ENCODE measurements at regions not wholly inside any gene's neighbourhood (a gene's known extent, or its start where the extent isn't known, plus 50 kb on each side); places are given as distances from the start of the nearest gene placed in this dataset.
A peak's percentile ranks its signal among the peaks of the same experiment; 100 is the strongest.
"Not testable (repeated sequence)": the region's sequence is repeated elsewhere in the genome, so short reads cannot be mapped to it uniquely, and the experiment has no call there.

DNA sequence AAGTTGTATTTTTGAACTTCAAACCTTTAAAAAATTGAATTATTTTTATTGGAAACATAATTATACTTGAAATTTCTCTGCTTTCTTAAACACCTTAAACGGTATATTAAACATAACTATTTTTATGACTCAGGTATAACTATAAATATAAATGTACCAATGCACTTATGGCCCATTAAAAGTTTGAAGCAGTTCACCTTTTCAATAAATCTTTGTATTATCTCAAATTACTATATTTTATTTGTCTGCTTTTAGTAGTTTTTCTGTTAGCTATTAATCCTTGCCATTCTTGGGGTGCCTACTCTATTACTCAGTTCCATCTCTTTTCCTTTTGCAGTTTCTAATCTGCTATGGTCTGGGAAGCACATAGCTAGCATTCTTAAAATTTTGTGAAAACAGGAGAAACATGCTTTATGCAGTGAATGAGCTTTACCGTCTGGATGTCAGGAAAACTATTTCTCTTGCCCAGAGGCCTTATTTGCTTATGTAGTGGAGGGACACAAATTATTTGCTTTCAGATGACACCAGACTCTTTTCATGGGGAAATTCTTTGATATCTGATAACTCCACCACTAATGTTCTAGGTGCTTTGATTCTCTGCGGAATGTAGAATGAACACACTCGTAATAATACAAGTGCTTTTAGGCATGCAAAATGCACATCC, 378.9 kb upstream of the CITED2 start:
- DNase-seq (ENCODE audit: low read depth): peak; percentile 47

DNA sequence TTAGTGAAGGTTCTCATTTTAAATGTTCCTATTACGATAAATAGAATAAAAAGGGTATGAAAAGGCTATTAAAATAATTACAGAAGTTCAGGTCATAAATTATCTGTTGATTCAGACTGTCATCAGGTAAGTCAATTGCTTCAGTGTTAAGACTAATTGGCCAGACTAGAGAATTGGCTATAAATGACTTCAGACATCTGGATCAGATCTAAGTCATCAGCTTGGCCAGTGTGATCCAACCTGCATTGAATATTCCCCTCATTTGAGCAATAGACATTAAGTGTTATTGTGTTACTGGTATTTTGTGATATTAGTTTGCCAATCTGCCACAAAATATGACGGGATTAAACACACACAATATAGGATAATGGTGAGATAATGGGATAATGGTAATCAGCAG, 377.6 kb upstream of the CITED2 start:
- DNase-seq (ENCODE audit: low read depth): no peak

DNA sequence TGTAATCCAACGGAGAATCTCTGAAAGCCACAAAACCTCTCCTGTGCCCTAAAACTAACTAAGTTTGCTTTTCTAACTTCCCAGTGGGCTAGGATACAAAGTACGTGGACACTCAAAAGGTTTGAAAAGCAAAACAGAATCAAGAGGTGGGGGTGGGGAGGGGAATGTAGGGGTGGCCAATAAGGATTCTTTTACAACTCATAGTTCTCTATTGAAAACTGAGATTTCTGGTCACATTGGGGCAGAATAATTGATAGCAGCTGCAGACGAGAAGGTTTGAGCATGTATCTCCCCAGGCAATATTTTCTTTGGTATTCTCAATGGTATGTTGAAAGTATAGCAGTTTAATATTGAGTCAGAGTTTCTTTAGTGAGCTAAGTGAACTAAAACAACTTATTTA, 376.7 kb upstream of the CITED2 start:
- no peak for DNase-seq (ENCODE audit: low read depth)

DNA sequence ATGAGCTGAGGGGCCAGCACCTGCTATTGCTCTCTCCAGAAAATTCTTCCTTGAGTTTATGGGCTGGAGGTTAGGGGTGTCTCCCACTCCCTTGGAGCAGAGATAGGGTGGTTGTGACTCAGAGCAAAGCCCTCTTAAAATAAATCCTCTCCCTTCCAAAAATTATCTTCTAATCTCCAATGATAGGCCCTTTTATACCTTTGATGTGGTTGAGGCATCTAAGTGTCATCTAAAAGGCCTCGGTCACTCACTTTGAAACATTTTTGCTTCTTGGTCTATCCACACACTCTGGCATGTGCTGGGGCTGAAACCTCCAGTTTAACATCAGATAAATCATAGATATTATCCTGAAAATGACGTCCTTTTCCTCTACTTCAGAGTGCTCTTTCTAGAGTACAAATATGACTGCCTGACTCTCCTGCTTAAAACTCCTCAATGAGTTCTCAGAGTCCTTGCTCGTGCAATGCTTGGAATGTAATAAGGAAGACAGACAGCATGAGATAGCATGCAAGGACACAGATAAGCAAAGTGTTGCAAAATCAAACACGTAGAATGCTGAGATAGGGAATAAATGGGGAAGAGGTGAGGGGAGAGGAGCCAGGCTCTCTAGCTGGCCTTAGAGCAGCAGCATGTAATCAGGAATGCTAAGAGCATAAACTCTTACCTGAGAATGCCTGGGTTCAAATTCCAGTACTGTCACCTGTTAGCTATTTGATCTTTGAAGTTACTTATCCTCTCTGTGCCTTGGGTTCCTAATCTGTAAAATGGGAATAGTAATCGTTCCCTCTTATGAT, 374.1 kb upstream of the CITED2 start:
- no peak for DNase-seq (ENCODE audit: low read depth)

DNA sequence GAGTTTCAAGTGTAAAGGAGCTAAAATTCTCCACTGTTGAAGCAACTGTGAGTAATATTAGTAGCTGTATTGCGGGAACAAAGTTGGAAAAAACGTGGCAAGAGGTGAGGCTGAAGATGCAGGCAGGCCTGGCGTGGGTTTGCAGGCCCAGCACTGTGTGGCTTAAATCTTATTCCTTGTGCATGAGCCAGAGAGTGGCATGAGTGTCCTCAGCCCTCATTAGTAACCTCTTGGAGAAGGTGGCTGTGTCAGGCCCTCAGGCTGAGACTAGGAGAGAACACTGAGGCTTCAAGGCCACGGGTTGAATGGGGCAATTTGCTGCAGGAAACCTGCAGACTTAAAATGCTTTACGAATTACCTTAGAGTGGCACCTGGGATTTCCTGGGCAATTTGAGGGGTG, 372.7 kb upstream of the CITED2 start:
- no peak for DNase-seq (ENCODE audit: low read depth)

DNA sequence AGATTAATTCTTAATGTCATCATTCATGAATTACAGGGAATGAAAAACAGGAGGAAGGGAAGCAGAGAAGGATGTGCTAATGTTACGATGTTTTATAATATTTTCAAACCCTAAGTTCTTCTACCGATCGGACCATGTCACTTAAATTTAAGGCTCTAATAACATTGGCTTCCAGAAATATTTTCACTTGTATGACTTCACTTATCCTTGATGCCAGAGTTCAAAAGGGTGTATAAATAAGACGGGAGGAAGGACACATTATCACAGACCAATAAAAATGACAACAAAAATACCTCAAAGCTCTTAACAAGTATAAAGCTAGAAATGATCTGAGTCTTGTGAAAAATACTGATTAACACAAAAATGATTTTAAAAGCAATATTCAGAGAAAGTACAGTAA, 370.4 kb upstream of the CITED2 start:
- DNase-seq (ENCODE audit: low read depth): no peak

DNA sequence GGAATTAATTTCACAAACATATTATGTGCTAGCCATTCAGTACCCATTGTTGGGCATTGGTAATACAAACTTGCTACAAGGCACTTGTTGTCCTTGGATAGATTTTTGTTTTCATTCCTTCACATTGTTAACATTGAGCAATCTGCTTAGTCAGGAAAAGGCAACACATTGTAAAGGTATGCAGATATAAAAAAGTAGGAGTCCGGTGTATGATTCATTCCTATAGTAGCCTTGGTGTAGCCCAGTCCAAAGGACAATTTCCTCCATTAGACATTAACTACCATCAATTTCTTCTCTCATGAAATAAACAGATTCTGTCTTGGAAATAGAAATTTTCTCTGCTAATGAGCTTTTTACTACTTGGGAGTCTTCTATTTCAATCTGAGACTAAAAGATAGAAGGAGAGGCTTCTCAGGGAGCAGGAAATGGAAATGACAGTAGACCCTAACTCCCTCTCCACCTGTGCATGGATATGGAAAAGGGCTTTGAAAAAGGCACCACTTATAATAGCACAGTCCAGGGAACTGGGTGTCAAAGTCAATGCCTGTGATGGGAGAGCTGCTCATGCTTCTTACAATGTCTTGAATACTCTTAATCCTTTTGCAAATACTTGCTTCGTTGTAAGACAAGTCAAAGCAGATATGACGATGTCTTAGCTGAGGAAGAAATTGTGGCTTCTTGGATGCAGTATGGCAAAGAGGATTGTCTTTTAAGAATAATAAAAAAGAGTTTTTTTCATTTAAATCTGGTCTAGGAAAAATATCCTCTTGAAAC, 369.4 kb upstream of the CITED2 start:
- no peak for DNase-seq (ENCODE audit: low read depth)

DNA sequence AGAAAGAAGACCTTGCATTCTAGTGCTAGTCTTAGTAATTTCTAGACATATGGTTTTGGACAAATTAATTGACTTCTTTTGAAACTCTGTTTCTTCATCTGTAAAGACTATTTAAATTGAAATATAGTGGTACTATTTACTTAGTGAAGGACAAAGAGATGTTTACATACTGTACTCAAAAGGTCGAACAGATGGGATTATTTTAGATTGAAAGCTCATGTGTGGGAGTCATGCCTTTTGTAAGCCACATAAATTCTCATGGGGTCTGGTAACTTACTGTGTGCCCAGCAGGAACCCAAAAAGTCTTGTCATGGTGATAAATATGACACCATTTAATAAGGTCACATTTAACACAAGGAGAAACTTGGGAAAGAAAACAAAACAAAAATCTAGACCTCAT, 368.2 kb upstream of the CITED2 start:
- DNase-seq (ENCODE audit: low read depth): no peak

DNA sequence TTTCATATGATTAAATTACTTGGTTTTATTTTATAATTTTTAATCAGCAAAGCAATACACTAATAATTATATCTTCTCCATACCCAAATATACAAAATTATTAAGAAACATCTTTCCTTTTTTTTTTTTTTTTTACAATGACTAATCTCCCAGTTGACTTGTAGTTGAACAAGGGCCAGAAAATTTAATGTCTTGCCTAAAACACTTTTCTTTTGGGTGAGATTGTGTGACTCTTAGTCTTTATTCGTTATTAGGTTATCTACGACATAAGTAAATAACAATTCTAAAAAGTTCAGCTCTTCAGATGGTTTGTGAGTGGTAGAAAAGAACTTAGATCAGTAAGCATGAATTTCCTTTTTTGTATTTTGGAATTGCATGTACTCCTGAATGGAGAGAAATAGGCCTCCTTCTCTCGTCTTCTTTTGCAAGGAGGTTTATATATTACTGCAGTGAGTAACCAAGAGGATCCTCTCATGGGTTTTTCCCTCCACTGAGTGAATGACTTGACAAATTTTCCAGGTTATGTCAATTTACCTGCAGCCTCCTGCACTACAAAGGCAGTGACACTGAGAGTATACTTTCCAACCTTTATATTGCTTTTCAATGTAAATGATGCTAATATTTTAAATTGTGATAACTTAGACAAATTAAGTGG, 364.5 kb upstream of the CITED2 start:
- DNase-seq (ENCODE audit: low read depth): no peak

DNA sequence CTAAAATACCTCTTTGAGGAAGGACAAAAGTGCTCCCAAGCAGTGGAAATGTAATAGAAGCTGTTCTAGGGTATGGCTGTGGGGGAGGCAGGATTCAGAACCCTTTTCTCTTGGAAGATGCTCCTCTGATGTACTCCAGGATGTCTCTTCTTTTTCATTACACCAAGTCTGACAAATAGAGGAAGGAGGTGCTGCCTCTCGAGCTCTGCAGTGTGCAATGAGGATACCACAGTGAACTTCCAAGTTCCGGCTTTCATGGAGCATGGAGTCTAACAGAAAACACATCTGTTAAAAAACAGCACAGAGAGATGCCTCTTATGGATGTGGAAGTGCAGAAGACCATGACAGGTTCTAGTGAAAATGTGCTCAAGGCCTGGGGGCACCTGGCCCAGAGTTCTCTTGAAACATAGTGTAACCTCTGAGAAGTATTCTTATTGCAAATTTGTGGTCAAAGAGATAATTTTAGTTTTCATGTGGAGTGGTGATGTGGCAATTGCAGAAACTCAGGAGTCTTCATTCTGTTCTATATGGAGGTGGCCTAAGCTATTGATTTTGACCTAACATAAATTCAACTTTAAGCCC, 362.0 kb upstream of the CITED2 start:
- no peak for DNase-seq (ENCODE audit: low read depth)

DNA sequence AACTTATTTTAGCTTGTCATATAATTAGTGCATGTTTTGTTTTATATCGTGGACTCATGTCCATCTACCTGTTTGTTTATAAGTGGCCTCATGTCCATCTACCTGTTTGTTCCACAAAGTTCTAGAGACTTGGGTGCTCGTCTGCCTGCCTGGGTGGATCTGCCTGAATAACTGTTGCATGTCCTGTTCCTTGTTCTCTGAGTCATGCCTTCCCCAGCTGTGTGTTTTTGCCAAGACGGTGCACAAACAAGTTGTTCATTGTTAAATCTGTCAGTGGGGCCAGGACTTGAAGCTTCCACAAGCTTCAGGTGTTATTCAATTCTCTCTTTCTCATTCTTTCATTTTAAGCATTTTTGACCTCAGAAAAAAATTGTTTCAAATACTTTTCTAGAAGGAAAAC, 358.0 kb upstream of the CITED2 start:
- peak; percentile 71 for DNase-seq (ENCODE audit: low read depth)

DNA sequence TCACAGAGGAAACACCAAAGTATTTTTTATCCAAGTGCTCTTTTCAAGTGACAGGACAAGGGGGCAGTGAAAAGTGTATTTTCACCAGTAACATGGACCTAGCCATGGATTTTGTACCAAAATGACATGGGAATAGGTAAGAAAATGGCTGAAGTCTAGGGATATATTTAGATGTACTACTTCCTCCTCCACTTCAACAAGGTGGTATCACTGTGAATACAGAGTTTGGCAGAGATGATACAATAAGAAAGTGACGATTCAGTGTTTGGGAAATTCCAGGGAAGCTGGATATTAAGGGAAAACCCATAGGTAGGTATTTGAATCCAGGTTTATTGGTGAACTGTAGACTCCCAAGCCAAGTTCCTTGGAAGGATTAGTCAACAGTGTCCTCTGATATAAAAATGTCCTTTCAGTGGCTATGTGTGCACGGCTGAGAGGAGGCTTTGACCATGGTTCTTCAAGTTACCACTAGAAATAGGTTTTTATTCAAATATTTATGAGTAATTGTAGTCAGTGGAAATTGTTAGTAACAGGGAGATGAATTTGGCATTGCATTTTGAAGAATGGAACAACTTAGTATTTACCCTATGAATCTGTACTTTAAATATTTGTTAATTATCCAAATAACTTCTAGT, 356.0 kb upstream of the CITED2 start:
- DNase-seq (ENCODE audit: low read depth): no peak

DNA sequence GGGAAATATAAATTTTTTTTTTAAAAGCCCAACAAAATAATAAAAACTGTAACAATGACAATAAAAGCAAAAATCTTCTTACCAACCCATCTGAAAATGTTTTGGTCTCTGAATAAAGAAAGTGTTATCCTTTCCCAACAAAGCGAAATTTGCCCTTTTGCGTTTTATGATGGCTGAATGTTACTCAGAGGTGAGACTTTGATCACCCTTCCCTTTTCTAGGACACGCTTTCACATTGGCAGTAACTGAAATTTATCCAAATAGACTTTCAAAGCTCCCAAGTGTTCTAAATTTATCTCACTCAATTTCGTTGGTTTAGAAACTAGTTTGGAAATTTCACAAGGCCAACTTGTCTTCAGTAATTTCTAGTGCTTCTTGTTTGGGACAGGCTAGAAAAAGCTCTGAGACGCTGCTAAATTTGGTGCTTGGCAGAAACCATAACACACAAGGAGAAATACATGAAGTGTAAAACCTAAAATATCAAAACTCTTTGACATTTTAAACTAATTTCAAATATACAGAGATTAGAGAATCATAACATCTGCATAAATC, 354.5 kb upstream of the CITED2 start:
- DNase-seq (ENCODE audit: low read depth): no peak

DNA sequence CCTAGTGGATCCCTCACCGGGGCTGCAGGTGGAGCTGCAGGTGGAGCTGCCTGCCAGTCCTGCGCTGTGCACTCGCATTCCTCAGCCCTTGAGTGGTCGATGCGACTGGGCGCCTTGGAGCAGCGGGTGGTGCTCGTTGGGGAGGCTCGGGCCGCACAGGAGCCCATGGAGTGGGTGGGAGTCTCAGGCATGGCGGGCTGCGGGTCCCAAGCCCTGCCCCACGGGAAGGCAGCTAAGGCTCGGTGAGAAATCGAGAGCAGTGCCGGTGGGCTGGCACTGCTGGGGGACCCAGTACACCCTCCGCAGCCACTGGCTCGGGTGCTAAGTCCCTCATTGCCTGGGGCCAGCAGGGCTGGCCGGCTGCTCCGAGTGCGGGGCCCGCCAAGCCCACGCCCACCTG, 351.8 kb upstream of the CITED2 start:
- DNase-seq (ENCODE audit: low read depth): not testable (repeated sequence)

DNA sequence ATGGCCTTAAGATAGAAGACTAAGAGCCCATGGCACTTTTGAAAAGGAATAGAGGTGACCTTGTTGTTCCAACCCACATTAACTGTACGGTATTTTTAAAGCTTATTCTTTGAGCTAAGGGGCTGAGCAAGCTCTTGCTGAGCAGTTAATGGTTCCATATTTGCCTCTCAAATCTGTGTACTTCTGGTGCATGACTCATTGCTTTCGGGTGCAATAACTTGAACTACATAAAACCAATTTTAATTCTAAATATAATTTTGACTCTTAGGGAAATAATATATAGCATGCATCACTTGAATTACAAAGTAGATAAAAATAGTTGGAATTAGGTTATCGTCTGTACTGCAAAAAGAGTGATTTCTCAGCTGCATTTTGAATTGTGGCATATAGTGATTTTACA, 348.1 kb upstream of the CITED2 start:
- no peak for DNase-seq (ENCODE audit: low read depth)

DNA sequence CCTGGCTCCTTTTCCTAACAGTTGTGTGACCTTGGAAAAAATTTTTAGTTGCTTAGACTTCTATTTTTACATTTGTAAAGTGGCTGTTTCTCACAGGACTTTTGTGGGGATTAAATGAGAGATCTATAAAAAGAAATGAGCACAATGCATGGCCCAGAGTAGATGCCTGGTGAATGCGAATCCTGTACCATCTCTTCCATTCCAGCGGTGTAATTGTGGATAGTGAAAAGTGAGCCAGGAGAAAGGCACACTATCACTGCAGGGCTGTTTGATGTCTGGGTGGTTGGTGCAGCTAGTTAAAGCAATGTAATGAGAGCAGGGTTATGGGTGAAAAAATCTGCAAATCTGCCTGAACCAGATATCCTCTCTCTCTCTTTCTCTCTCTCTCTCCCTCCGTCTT, 347.5 kb upstream of the CITED2 start:
- DNase-seq (ENCODE audit: low read depth): no peak

DNA sequence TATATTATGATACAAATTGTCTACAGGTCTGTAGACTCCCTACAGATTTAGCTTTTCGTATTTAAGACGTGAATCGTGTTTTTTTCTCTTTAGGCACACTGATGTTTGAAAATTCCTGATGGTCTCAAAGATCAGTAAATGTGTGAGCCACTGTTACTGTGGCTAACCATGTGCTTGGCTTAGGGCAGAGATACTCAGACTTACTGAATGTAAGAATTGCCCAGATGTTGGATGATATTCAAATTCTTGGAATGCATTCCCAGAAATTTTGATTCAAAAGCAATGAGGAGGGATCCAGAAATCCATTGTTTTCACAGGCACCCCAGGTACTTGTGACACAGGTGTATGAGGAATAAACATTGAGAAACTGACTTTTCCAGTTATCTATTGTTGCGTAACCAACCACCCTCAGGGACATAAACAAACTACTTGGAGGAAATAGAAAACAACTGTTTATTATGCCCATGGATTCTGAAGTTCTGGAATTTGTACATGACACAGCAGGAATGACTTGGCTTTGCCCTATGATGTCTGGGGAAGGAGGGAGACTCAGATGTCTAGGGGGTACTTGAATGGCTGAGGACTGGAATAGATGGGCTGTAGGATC, 339.6 kb upstream of the CITED2 start:
- no peak for DNase-seq (ENCODE audit: low read depth)

DNA sequence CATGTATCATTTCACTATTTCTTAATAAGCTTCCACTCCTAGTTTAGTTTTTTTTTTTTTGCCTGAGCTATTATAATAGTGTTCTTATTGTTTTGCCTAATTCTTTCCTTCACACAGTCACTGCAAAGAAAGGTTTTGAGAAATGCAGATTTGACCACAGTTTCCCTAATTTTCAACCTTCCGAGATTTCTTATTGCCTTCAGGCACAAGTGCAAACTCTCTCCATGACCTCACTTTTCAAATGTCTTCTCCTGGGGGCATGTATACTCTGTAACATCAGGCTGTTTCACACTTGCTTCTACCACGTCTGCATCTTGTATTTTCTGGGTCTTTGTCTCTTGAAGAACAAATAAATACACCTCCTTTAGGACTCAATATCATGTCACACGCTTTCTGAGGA, 339.0 kb upstream of the CITED2 start:
- DNase-seq (ENCODE audit: low read depth): no peak

DNA sequence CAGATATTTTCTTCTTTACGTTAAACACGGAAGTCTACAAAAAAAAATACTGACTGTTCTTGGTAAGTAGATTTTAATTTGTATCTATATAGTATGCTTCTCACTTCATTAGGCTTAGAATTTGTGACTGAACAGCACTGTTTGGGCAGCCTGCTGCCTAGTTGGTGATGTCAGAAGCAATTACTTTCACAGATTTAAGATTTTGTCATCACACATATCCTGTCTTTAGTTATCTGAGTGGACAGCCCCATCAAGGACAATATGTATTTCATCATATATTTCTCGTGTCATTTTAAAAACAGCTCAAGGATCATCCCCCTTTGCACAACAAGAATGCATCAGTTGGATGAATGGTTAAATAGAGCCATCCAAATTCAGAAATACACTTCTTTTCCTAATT, 338.4 kb upstream of the CITED2 start:
- DNase-seq (ENCODE audit: low read depth): no peak

Measured in myocyte (in vitro differentiated cells).